MM.1S (cell line): ENCODE measurements at regions not wholly inside any gene's neighbourhood (a gene's known extent, or its start where the extent isn't known, plus 50 kb on each side); places are given as distances from the start of the nearest gene placed in this dataset.

ENCODE experiments used
- DNase-seq: peaks from one replicate; pipeline ENCODE4 v3.0.0-alpha.2; 2015
- H2AFZ ChIP-seq: fragments of 300-600 bp; sonication (generic); 2 replicates; pipeline ENCODE4 v1.6.0; 2016; ENCODE audit warnings: antibody characterized with exemption, low read length
- H3F3A ChIP-seq: fragments of 300-600 bp; sonication (generic); 2 replicates; pipeline ENCODE4 v1.6.1; 2016; ENCODE audit warnings: mild to moderate bottlenecking, antibody characterized with exemption, low read length, moderate library complexity, mixed read lengths; ENCODE audit not compliant: insufficient read depth
- H3K27ac ChIP-seq: fragments of 300-600 bp; sonication (generic); 2 replicates; pipeline ENCODE4 v1.5.1; 2016; ENCODE audit warnings: mild to moderate bottlenecking, low read length
- H3K27me3 ChIP-seq: fragments of 300-600 bp; sonication (generic); replicated peaks from 2 replicates; pipeline ENCODE4 v1.6.0; 2016; ENCODE audit warnings: low read length; ENCODE audit not compliant: insufficient read depth
- H3K36me3 ChIP-seq: fragments of 300-600 bp; sonication (generic); replicated peaks from 2 replicates; pipeline ENCODE4 v1.6.1; 2016; ENCODE audit warnings: mild to moderate bottlenecking, low read length, mixed read lengths; ENCODE audit not compliant: insufficient read depth
- H3K4me1 ChIP-seq: fragments of 300-600 bp; sonication (generic); 2 replicates; pipeline ENCODE4 v1.6.1; 2016; ENCODE audit warnings: low read length, mixed read lengths
- H3K4me2 ChIP-seq: fragments of 300-600 bp; sonication (generic); 2 replicates; pipeline ENCODE4 v1.6.0; 2016; ENCODE audit warnings: low read depth, low read length
- H3K4me3 ChIP-seq: fragments of 300-600 bp; sonication (generic); 2 replicates; pipeline ENCODE4 v1.5.1; 2016; ENCODE audit warnings: low read length, mixed read lengths
- H3K79me2 ChIP-seq: fragments of 300-600 bp; sonication (generic); 2 replicates; pipeline ENCODE4 v1.6.1; 2016; ENCODE audit warnings: mixed run types, low read length, mixed read lengths
- H3K9ac ChIP-seq: fragments of 300-600 bp; sonication (generic); 2 replicates; pipeline ENCODE4 v1.6.1; 2016; ENCODE audit warnings: low read length, mixed read lengths
- H3K9me2 ChIP-seq: fragments of 300-600 bp; sonication (generic); replicated peaks from 2 replicates; pipeline ENCODE4 v1.6.1; 2016; ENCODE audit warnings: mild to moderate bottlenecking, low read length, mixed read lengths; ENCODE audit not compliant: insufficient read depth
- H3K9me3 ChIP-seq: fragments of 300-600 bp; sonication (generic); replicated peaks from 2 replicates; pipeline ENCODE4 v1.6.1; 2016; ENCODE audit warnings: mild to moderate bottlenecking, low read length, mixed read lengths; ENCODE audit not compliant: insufficient read depth
- H4K20me1 ChIP-seq: fragments of 300-600 bp; sonication (generic); 2 replicates; pipeline ENCODE4 v1.6.1; 2016; ENCODE audit warnings: mild to moderate bottlenecking, low read length, moderate library complexity, mixed read lengths; ENCODE audit not compliant: insufficient read depth
- EZH2 ChIP-seq: fragments of 300-600 bp; sonication (generic); optimal IDR thresholded peaks from 2 replicates; pipeline ENCODE3; 2017; ENCODE audit warnings: low read depth, mild to moderate bottlenecking, antibody characterized with exemption, low read length, mixed read lengths
- EZH2phosphoT487 ChIP-seq: fragments of 300-600 bp; sonication (generic); IDR thresholded peaks from 2 replicates; pipeline ENCODE4 v1.6.1; 2018; ENCODE audit warnings: antibody characterized with exemption, low read length
- TF ChIP-seq, protein P1 (sequence below): fragments of 300-600 bp; sonication (generic); IDR thresholded peaks from 2 replicates; pipeline ENCODE4 v1.5.1; 2016; ENCODE audit warnings: antibody characterized with exemption, low read length, mixed read lengths

DNA sequence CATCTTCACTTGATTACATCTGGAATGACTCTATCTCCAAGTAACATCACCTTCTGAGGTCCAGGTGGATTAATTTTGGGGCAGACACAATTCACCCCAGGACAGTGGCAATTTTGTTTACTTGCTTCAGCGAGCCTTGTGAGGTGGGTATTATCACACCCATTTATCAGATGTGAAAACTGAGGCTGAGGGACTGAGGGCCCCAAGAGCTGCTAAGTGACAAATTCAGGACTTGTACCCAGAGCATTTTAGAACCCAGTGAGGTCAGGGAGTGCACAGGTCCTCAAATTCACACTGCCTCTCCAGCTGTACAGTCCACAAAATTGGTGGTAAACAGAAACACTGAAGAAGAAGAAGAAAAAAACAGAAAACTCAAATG lies 125.2 kb upstream of the PMEPA1 start:
- no peak overlapping the region for H3K27ac ChIP-seq
- TF ChIP-seq, protein P1, sequence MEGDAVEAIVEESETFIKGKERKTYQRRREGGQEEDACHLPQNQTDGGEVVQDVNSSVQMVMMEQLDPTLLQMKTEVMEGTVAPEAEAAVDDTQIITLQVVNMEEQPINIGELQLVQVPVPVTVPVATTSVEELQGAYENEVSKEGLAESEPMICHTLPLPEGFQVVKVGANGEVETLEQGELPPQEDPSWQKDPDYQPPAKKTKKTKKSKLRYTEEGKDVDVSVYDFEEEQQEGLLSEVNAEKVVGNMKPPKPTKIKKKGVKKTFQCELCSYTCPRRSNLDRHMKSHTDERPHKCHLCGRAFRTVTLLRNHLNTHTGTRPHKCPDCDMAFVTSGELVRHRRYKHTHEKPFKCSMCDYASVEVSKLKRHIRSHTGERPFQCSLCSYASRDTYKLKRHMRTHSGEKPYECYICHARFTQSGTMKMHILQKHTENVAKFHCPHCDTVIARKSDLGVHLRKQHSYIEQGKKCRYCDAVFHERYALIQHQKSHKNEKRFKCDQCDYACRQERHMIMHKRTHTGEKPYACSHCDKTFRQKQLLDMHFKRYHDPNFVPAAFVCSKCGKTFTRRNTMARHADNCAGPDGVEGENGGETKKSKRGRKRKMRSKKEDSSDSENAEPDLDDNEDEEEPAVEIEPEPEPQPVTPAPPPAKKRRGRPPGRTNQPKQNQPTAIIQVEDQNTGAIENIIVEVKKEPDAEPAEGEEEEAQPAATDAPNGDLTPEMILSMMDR: no peak
- TF ChIP-seq EZH2phosphoT487 (no peak), EZH2 (no peak)
- H3K36me3 ChIP-seq: no peaks in the 10 kb centered on the region
- no peak overlapping the region for H3K9ac ChIP-seq
- H3K4me3 ChIP-seq: no peak overlapping the region
- H3K9me2 ChIP-seq: no peaks in the 10 kb centered on the region
- H3K27me3 ChIP-seq: peaks cover 97% of the 10 kb centered on the region
- no peak overlapping the region for H3K4me2 ChIP-seq
- H3F3A ChIP-seq: no peaks in the 10 kb centered on the region
- no peak for DNase-seq
- H3K9me3 ChIP-seq: no peaks in the 10 kb centered on the region
- no peaks in the 10 kb centered on the region for H4K20me1 ChIP-seq
- no peaks in the 10 kb centered on the region for H3K79me2 ChIP-seq
- H3K4me1 ChIP-seq: no peaks in the 10 kb centered on the region
- H2AFZ ChIP-seq: no peak overlapping the region

DNA sequence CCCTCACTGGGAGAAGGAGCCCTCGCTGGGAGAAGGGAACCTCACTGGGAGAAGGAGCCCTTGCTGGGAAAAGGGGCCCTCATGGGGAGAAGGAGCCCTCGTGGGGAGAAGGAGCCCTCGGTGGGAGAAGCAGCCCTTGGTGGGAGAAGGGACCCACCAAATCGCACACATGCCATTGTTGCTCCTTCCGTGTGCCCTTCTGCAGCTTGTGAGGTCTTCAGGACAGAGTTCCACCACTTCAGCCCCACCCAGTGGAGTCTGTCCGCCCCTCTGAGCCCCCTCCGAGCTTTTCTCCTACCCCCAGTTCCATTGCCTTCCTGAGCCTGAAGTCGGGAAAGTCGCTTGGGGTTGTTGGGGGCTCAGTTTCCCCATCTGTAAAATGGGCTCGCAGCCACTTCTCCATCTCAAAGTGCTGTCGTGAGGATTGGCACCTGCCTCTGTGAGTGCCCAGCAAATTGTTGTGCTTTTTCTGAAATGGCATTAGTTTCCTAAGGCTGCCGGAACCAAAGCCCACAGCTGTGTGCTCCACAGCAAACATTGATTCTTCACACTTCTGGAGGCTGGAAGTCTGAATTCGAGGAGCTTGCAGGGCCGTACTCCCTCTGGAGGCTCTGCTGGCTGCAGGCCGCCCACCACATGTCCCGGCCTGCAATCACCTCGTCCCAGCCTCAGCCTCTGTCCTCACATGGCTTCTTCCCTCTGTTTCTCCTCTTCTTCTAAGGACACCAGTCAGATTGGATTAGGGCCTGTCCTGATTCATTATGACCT lies 124.7 kb upstream of the PMEPA1 start:
- peaks cover 97% of the 10 kb centered on the region for H3K27me3 ChIP-seq
- no peak overlapping the region for H3K4me2 ChIP-seq
- no peak overlapping the region for H3K27ac ChIP-seq
- no peak overlapping the region for H3K9ac ChIP-seq
- no peaks in the 10 kb centered on the region for H3K36me3 ChIP-seq
- no peak for DNase-seq
- no peak overlapping the region for H3K4me3 ChIP-seq
- TF ChIP-seq EZH2phosphoT487 (no peak), EZH2 (no peak)
- TF ChIP-seq, protein P1: no peak
- no peaks in the 10 kb centered on the region for H3K79me2 ChIP-seq
- H2AFZ ChIP-seq: no peak overlapping the region
- H4K20me1 ChIP-seq: no peaks in the 10 kb centered on the region
- no peaks in the 10 kb centered on the region for H3F3A ChIP-seq
- no peaks in the 10 kb centered on the region for H3K9me2 ChIP-seq
- H3K4me1 ChIP-seq: no peaks in the 10 kb centered on the region
- no peaks in the 10 kb centered on the region for H3K9me3 ChIP-seq

DNA sequence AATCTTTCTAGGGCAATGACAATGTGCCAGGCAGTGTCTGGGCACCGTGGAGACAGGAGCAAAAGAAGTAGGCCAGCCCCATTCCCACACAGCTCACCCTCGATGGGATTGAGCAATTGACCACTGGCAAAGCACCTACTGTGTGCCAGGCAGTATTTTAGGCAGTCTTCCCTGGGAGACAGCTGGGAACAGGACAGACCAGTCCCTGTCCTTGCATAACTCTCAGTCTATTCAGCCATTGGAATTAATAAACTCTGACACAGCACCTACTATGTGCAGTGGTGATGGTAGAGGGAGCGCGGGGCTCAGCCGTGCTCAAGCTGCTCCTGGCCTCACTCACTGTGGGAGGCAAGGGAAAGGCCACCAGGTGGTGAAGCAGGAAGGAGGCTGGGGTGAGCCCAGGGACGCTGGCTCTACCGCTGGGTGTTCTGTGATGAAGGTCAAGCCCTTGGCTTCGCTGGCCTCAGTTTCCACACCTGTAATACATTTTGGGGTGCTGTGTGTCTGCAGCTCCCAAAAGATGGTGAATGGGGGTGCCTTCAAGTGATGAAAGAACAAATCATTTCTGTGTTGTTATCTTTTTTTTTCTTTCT lies 122.3 kb upstream of the PMEPA1 start:
- Histone ChIP-seq H2AFZ (no peak overlapping the region), H3K4me3 (no peak overlapping the region), H3K79me2 (no peaks in the 10 kb centered on the region), H3K36me3 (no peaks in the 10 kb centered on the region), H4K20me1 (no peaks in the 10 kb centered on the region), H3K27me3 (peaks cover 94% of the 10 kb centered on the region), H3K9ac (no peak overlapping the region), H3K9me2 (no peaks in the 10 kb centered on the region), H3K4me2 (no peak overlapping the region), H3K9me3 (no peaks in the 10 kb centered on the region), H3K27ac (no peak overlapping the region), H3F3A (no peaks in the 10 kb centered on the region), H3K4me1 (no peaks in the 10 kb centered on the region)
- DNase-seq: no peak
- TF ChIP-seq EZH2 (no peak), EZH2phosphoT487 (no peak)
- TF ChIP-seq, protein P1: no peak
